GM18505 (cell line): ENCODE measurements at regions not wholly inside any gene's neighbourhood (a gene's known extent, or its start where the extent isn't known, plus 50 kb on each side); places are given as distances from the start of the nearest gene placed in this dataset.

Experiments used
- ATAC-seq: cut with Tn5 transposase; IDR thresholded peaks from one replicate; pipeline ENCODE4 v1.9.1; 2021; ENCODE audit not compliant: unreplicated experiment
- POLR2A ChIP-seq: IDR thresholded peaks from 4 replicates; pipeline ENCODE4 v1.6.1; 2011; ENCODE audit warnings: borderline replicate concordance; ENCODE audit not compliant: insufficient read depth, insufficient read length; ENCODE audit errors: extremely low read depth

GRCh38 chr1:208418667-208419066, 174.5 kb upstream of the PLXNA2 start:
- no peak for ATAC-seq
- no peak for TF ChIP-seq POLR2A

- TF ChIP-seq POLR2A = no peak
- ATAC-seq = no peak
Observed at GRCh38 chr1:208419746-208420420, 175.7 kb upstream of the PLXNA2 start.

- TF ChIP-seq POLR2A = no peak
- ATAC-seq = no peak
Observed at GRCh38 chr1:208420696-208421095, 176.5 kb upstream of the PLXNA2 start.

GRCh38 chr1:208421486-208421885, 177.3 kb upstream of the PLXNA2 start:
- no peak for TF ChIP-seq POLR2A
- ATAC-seq = no peak

GRCh38 chr1:208423526-208423925, 179.3 kb upstream of the PLXNA2 start:
- ATAC-seq = no peak
- no peak for TF ChIP-seq POLR2A

- ATAC-seq = no peak
- no peak for TF ChIP-seq POLR2A
Observed at GRCh38 chr1:208425096-208425495, 180.9 kb upstream of the PLXNA2 start.

GRCh38 chr1:208430220-208430619, 186.0 kb upstream of the PLXNA2 start:
- no peak for ATAC-seq
- TF ChIP-seq POLR2A = no peak

GRCh38 chr1:208431721-208432120, 187.5 kb upstream of the PLXNA2 start:
- no peak for TF ChIP-seq POLR2A
- ATAC-seq = no peak

- ATAC-seq = no peak
- no peak for TF ChIP-seq POLR2A
Observed at GRCh38 chr1:208432346-208432745, 188.2 kb upstream of the PLXNA2 start.

- ATAC-seq = no peak
- no peak for TF ChIP-seq POLR2A
Observed at GRCh38 chr1:208433086-208433485, 188.9 kb upstream of the PLXNA2 start.

GRCh38 chr1:208433971-208434370, 189.8 kb upstream of the PLXNA2 start:
- TF ChIP-seq POLR2A = no peak
- no peak for ATAC-seq

GRCh38 chr1:208437401-208437800, 193.2 kb upstream of the PLXNA2 start:
- no peak for ATAC-seq
- no peak for TF ChIP-seq POLR2A

- no peak for ATAC-seq
- TF ChIP-seq POLR2A = no peak
Observed at GRCh38 chr1:208438112-208438699, 194.0 kb upstream of the PLXNA2 start.

- ATAC-seq = no peak
- TF ChIP-seq POLR2A = no peak
Observed at GRCh38 chr1:208445758-208446203, 201.6 kb upstream of the PLXNA2 start.
